ENCODE measurements at regions not wholly inside any gene's neighbourhood (a gene's known extent, or its start where the extent isn't known, plus 50 kb on each side); places are given as distances from the start of the nearest gene placed in this dataset.

DNA sequence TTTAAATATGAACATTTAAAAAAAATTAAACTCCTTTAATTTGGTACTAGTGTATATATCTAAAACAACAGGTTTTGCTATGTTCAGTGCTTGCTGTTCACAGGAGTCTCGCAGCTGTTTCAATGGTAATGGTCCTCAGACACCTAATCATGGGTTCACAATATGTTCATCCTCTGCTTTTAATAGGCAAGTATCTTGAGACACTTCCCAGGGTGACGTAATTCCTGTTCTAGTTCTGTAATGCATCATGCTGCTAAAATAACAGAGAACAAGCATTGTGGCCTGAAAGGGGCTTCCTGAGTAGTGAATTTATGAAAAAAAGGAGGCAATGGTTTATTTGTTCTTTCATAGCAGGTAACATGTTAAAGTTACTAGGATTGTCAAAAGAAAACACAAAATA is 625.2 kb upstream of the GBE1 start:
- Histone ChIP-seq H3K9me3 (replicated peaks in 1 of 3) (no peaks in the 10 kb centered on the region), H3K4me1 (replicated peaks in 1 of 2) (no peaks in the 10 kb centered on the region), H3K36me3 (replicated peaks in 1 of 2) (no peaks in the 10 kb centered on the region), H3K27me3 (no peaks in the 10 kb centered on the region), H3K4me3 (no peak overlapping the region), H3K27ac (no peak overlapping the region)
- DNase-seq: no peak
- 61 to 72% (median 68%) methylated on average over 2 of the region's 2 CpGs for WGBS, 4 donors
- intact Hi-C loops (cut with DNase I): no loop called here
- TF ChIP-seq POLR2A (IDR thresholded peaks at IDR 0.05): no peak
- TF ChIP-seq, protein P1, sequence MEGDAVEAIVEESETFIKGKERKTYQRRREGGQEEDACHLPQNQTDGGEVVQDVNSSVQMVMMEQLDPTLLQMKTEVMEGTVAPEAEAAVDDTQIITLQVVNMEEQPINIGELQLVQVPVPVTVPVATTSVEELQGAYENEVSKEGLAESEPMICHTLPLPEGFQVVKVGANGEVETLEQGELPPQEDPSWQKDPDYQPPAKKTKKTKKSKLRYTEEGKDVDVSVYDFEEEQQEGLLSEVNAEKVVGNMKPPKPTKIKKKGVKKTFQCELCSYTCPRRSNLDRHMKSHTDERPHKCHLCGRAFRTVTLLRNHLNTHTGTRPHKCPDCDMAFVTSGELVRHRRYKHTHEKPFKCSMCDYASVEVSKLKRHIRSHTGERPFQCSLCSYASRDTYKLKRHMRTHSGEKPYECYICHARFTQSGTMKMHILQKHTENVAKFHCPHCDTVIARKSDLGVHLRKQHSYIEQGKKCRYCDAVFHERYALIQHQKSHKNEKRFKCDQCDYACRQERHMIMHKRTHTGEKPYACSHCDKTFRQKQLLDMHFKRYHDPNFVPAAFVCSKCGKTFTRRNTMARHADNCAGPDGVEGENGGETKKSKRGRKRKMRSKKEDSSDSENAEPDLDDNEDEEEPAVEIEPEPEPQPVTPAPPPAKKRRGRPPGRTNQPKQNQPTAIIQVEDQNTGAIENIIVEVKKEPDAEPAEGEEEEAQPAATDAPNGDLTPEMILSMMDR (IDR thresholded peaks at IDR 0.05): no peak

DNA sequence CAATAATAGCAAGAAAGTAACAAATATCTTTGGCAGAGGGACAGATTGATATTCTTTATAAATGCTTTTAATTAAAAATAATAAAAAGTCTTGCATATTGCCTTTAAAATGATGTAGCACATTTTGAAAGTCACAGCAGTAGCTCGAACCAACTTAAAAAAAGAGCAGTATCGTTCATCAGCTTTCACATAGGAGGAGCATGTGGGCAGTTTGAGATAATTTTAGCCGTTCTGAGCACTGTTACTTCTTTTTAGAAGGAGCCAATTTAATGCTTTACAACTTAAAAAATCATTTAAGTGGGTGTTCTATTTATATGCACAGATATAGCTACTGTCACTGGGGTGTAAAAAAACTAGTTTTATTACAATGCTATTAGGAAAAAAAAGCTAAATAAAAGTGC is 622.7 kb upstream of the GBE1 start:
- DNase-seq: no peak
- H3K4me3 ChIP-seq: no peak overlapping the region
- intact Hi-C loops (cut with DNase I): no loop called here
- no peaks in the 10 kb centered on the region for H3K9me3 ChIP-seq (replicated peaks in 1 of 3)
- H3K27ac ChIP-seq: no peak overlapping the region
- no peak for TF ChIP-seq POLR2A (IDR thresholded peaks at IDR 0.05)
- TF ChIP-seq, protein P1 (IDR thresholded peaks at IDR 0.05): no peak
- H3K27me3 ChIP-seq: no peaks in the 10 kb centered on the region
- 65 to 75% (median 67%) methylated on average over 3 of the region's 3 CpGs for WGBS, 4 donors
- no peaks in the 10 kb centered on the region for H3K4me1 ChIP-seq (replicated peaks in 1 of 2)
- no peaks in the 10 kb centered on the region for H3K36me3 ChIP-seq (replicated peaks in 1 of 2)

DNA sequence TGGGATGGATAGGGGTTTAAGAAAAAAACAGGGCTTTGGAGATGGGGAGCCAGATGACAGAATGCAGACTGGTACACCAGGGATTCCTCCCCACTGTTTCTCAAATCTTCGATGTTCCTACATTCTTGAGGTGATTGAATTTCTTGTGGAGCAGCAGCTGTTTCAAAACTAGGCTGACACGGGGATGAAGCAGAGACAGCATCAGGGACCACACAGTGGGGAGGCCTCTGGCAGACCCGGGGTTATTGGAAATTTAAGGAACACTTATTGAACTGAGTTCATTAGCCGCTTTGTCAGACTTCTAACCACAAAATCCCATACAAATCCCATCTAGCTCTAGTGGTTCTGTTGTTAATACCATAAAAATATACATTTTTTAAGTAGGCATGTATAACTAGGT is 621.4 kb upstream of the GBE1 start:
- Histone ChIP-seq H3K27me3 (no peaks in the 10 kb centered on the region), H3K27ac (no peak overlapping the region), H3K4me3 (no peak overlapping the region), H3K36me3 (replicated peaks in 1 of 2) (no peaks in the 10 kb centered on the region), H3K4me1 (replicated peaks in 1 of 2) (no peaks in the 10 kb centered on the region), H3K9me3 (replicated peaks in 1 of 3) (no peaks in the 10 kb centered on the region)
- intact Hi-C loops (cut with DNase I): no loop called here
- 86 to 94% (median 89%) methylated on average over 4 of the region's 4 CpGs for WGBS, 4 donors
- TF ChIP-seq, protein P1 (IDR thresholded peaks at IDR 0.05): no peak
- no peak for TF ChIP-seq POLR2A (IDR thresholded peaks at IDR 0.05)
- DNase-seq: no peak

DNA sequence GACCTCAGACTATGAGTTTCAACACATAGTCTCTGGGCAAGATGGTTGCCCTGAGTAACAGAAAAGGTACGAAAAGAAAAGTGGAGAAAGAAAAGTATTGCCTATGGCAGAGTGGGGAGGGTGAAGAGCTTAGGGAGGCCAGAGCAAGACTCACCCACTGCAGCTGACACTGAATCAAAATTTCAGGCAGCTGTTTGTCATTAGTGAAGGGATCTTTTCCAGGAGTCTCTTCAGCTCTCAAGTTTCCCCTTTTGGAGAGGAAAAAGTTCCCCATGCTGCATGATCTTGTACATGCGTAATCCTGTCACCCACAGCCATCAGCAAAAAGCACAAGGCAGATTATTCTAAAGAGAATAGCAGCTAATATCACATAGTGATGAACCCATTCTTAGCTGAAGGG is 616.9 kb upstream of the GBE1 start:
- no peak overlapping the region for H3K27ac ChIP-seq
- H3K9me3 ChIP-seq (replicated peaks in 1 of 3): no peaks in the 10 kb centered on the region
- no peak for DNase-seq
- H3K36me3 ChIP-seq (replicated peaks in 1 of 2): no peaks in the 10 kb centered on the region
- H3K4me3 ChIP-seq: no peak overlapping the region
- WGBS, 4 donors: 80 to 92% (median 83%) methylated on average over 2 of the region's 2 CpGs
- H3K4me1 ChIP-seq (replicated peaks in 1 of 2): no peaks in the 10 kb centered on the region
- intact Hi-C loops (cut with DNase I): no loop called here
- TF ChIP-seq, protein P1 (IDR thresholded peaks at IDR 0.05): no peak
- TF ChIP-seq POLR2A (IDR thresholded peaks at IDR 0.05): no peak
- no peaks in the 10 kb centered on the region for H3K27me3 ChIP-seq
